ENCODE measurements at regions not wholly inside any gene's neighbourhood (a gene's known extent, or its start where the extent isn't known, plus 50 kb on each side); places are given as distances from the start of the nearest gene placed in this dataset.
A peak's percentile ranks its signal among the peaks of the same experiment; 100 is the strongest.

- DNase-seq: no peak
These were observed 206.4 kb upstream of the BCOR start for GRCh38 chrX:40304115-40304514.

DNA sequence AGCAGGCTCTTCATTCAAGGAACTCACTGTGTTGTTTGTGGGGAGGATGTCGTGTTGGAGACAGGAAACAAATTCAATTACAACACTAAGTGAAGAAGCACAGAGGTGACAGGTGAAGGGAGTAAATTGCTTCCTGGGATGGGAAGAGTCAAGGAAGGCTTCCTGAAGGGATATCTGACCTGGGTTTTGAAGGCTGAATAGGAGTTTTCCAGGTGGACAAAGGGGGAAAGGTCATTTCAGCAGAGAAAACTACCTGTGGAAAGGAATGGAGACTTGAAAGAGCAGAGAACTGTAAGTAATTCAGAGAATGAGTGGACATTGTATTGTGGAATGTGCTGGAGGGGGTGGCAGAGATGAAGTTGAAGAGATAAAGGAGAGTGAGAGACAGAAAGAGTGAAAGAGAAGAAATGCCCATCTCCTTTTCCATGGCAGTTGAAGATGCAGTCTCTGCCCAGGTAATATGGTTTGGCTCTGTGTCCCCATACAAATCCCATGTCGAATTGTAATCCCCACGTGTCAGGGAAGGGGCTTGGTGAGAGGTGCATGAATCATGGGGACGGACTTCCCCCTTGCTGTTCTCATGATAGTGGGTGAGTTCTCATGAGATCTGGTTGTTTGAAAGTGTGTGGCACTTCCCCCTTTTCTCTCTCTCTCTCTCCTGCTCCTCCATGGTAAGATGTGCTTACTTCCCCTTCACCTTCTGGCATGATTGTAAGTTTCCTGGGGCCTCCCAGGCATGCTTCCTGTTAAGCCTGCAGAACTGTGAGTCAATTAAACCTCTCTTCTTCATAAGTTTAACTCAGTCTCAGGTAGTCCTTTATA is 205.7 kb upstream of the BCOR start:
- no peak for DNase-seq

GRCh38 chrX:40300286-40300890 is 202.6 kb upstream of the BCOR start:
- peak; percentile 83 for DNase-seq

DNA sequence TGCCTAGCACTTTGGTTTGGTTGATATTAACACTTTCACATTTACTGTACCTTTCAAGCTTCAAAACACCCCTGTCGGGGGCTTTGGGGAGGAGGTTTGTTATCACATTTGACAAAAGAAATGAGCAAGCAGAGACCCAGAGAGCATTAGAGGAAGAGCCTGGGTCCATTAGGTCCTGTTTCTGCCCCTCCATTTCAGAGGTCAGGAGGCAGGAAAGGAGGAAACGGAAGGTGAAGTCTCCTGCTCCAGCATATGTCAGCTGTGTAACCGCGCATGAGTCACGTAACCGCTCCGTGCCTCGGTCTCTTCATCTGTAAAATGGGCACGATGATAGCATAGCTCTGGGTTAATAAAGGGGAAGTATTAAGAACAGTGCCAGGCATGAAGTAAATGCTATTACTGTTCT is 201.9 kb upstream of the BCOR start:
- DNase-seq: peak; percentile 66

DNA sequence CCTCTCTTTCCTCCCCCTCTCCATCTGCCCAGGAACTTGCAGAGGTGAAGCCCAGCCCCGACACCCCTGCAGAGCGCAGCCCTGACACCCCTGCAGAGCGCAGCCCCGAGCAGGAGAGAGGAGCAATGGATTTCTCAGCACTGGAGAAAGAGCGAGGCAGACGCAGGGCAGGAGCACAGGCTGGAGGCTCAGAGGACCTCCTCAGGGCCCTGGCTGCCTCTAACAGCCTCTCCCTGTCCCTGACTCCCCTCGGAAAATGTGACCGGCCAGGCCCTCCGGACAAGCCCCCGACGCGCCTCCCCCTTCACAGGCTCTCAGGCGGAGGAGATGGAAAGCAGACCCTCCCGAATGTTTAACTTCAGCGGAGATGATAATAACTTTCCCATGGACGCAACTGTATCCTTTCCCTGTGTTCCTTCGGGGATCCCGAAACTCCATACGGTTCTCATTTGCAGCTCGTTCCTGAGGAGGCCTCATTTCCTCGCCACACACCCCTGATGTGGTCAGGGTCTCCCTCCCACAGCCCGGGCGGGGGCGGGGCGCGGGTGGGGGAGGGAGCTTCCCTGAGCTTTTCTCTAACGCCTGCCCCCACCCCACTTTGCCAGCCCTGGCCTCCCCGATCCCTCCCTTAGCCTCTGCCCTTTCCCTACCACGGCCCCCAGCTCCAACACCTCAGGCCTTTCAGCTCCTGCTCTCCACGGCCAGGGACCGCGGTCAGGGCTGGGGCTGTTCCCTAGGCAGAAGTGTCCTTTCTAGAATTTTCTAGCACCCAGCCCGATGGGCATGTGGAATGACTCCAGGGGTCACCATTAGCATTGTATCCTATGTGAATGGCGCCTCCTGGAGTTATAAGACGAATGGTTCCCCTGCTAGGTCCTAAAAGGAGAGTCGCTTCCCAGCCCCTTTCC is 201.1 kb upstream of the BCOR start:
- no peak for DNase-seq

DNA sequence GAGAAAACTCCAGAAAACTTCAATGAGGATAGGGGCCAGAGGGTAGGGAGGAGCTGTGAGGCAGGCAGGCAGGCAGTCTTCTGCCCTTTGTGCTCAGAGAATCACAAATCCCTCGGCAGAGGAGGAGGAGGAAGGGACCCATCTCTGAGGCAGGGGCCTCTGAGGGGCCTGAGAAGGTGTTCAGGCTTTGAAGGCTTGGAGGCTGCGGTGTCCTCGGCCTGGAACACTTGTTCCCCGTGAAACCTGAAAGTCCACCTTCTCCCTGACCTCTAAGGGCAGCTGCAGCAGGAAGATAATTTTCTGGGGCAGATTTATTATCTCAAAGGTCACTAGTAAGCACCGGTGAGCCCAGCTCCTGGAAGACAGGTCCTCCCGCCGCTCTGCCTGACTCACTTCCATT is 200.3 kb upstream of the BCOR start:
- no peak for DNase-seq

DNA sequence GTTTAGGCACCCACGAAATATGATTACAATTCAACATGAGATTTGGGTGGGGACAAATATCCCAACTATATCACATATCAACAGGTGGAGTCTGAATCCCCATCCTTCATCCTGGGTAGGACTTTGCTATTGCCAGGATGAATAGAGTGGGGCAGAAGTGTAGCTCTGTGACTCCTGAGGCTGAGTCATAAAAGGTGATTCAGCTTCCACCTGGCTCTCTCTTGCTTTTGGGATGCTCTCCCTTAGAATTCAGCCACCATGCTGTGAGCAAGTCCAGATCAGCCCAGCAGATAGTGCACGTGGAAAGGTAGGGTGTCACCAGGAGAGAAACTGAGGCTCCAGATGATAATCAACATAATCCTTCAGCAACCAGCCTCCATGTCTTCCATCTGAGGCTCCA is 193.8 kb upstream of the BCOR start:
- no peak for DNase-seq

- no peak for DNase-seq
These were observed 192.8 kb upstream of the BCOR start for GRCh38 chrX:40290517-40290916.

DNA sequence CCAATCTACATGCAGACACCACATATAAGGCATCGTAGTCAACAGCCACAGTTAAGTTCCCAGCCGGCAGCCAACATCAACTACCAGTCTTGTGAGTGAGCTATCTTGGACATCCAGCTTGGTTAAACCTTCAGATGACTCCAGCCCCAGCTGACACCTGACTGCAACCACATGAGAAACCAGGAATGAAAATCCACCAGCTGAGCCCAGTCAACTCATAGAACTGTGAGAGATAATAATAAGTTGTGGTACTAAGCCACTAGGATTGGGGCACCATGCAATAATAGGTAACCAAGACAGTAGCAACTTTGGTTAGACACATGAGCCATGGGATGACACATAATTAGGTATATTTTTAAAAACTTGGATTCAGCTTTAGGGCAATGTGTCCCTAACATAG is 188.1 kb upstream of the BCOR start:
- no peak for DNase-seq

DNA sequence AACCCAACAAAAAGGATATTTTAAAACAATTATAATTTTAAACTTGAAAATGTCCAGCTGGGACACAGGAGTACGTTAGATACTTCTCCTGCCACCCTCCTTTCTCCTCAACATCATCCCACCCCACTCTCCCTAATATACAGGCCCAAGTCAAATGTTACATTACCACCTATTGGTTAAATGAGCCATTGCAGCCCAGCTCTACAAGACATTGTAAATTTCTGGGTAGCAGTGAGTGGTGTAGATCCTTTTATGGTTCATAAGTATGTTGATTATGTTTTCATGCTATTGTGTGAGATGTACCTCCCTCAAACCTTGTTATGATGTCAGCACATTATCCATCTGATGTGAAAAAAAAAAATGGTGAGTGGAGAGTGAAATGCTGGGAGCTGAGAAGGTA is 187.1 kb upstream of the BCOR start:
- no peak for DNase-seq

- no peak for DNase-seq
These were observed 186.2 kb upstream of the BCOR start for GRCh38 chrX:40283981-40284380.

DNA sequence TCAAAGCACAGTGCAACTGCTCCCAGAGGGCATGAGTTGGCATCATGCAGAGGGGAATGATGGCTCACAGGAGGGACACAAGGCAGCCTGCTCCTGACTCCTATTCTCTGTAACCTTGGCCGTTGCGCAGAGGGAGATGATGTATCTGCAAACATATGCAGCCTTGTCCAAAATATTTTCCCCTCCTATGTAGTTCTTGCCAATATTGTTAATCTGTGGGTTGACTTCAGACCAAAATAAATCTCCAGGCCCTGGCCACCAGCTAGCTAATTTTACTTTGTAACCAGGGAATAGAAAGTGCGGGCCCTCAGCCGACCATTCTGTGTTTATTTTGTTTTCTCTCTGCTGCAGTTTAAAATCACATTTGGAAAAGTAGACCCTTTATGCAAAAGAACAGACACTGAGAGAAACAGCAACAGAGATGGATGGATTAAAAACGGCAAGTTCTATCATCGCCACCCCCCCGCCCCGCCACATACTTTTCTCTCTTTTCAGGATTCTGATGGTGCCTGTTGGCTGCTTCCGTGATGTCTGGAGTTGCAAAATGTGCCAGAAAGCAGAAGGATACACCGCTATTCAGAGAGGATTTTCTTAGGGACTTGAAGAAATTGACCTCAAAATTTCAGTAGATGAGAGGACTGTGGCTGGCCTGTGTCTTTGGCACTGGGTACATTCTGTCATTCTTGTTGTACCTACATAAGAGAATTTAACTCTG is 185.3 kb upstream of the BCOR start:
- DNase-seq: no peak

DNA sequence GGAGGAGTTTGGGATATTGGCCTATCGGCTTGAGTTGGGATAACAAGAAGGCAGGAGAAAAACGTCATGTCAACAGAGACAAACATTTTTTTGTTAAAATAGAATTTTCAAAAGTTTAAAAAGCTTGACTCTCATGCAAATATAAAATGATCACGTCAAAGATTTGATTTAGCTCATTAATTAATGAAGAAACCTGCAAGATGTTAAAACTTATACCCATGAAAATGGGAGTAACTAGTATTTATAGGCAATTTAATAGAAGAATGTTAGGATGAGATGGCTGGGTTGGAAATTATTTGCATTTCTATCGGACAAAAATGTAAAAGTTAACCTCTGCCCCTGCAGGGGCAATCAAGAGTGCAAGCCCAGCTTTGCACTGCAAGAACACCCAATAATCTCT is 184.6 kb upstream of the BCOR start:
- DNase-seq: no peak

GRCh38 chrX:40281336-40282005 is 183.7 kb upstream of the BCOR start:
- DNase-seq: peak; percentile 66

- no peak for DNase-seq
These were observed 182.0 kb upstream of the BCOR start for GRCh38 chrX:40279762-40280161.

GRCh38 chrX:40279091-40279430 is 181.3 kb upstream of the BCOR start:
- no peak for DNase-seq

- DNase-seq: peak; percentile 66
These were observed 180.8 kb upstream of the BCOR start for GRCh38 chrX:40278340-40279090.

DNA sequence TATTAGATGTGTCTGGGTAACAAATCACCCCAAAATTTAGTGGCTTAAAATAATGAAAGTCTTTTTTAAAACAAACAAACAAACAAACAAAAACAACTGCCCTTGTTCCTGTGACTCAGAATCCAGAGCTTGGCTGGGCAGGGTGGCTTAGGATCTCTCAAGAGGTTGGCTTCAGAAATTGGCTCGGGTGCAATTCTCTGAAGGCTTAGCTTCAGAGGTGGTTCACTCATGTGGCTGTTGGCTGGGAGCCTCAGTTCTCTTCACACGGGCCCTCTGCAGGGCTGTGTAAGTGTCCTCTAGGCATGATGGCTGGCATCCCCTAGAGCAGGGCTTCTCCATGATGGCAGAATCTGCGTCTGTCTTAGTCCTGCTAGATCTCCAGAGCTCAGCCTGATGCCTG is 179.9 kb upstream of the BCOR start:
- no peak for DNase-seq

GRCh38 chrX:40273356-40274050 is 175.7 kb upstream of the BCOR start:
- DNase-seq: no peak

DNA sequence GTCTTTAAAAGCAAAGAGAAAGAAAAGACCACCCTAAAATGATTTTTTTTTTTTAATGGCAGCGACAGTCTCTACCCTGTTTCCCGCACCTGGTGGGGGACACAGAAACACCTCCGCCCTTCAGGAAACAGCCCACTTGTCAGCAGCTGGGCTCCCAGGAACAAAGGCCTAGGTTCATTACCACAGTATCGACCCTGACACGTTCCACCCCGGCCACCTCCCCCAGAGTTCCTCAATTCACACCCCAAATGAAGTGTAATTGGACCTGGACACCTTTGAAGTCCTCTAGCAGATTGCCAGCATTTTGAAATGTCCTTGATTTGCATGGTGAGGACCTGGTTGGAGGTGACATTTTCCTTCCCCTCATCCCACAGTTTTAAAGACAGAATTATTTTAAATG is 175.0 kb upstream of the BCOR start:
- DNase-seq: no peak

DNA sequence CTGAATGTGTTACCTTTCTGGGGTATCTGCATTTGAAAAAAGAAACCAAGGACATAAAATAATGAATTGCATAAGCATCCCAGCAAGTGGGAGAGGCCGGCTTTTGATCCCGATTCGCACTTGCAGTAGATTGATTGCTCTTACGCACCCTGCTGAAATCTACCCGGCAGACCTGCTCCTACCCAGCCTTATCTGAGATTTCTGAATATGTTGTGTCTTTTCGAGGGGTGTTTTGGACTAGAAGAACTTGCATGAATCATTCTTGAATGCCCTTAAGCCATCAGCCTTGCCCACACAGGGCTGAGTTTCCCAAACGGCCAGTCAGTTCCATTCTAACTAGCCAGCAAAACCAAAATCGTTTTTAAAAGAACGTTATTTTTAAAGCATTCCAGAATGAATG is 174.4 kb upstream of the BCOR start:
- no peak for DNase-seq
